AG09319 (cell line): ENCODE measurements at regions not wholly inside any gene's neighbourhood (a gene's known extent, or its start where the extent isn't known, plus 50 kb on each side); places are given as distances from the start of the nearest gene placed in this dataset.

Source experiments
- DNase-seq: peaks from one replicate; pipeline ENCODE4 v3.0.0-alpha.2; 2010; ENCODE audit warnings: low read depth; ENCODE audit errors: extremely low read depth
- CTCF ChIP-seq: IDR thresholded peaks from 2 replicates; pipeline ENCODE4 v1.5.1; 2011; ENCODE audit warnings: low read depth, mild to moderate bottlenecking, inconsistent platforms, low read length, moderate library complexity

- no peak for DNase-seq
- no peak for TF ChIP-seq CTCF
These were observed 162.8 kb downstream of the GLI2 start for GRCh38 chr2:120898496-120898895.

- no peak for TF ChIP-seq CTCF
- DNase-seq, result no peak
These were observed 163.5 kb downstream of the GLI2 start for GRCh38 chr2:120898961-120899750.

- no peak for DNase-seq
- no peak for TF ChIP-seq CTCF
These were observed 164.1 kb downstream of the GLI2 start for GRCh38 chr2:120899771-120900170.

GRCh38 chr2:120901201-120901600, 165.5 kb downstream of the GLI2 start:
- no peak for TF ChIP-seq CTCF
- no peak for DNase-seq

- DNase-seq, result no peak
- TF ChIP-seq CTCF, result no peak
These were observed 166.9 kb downstream of the GLI2 start for GRCh38 chr2:120902592-120902991.

GRCh38 chr2:120904379-120904778, 168.7 kb downstream of the GLI2 start:
- no peak for TF ChIP-seq CTCF
- no peak for DNase-seq

GRCh38 chr2:120904830-120905234, 169.2 kb downstream of the GLI2 start:
- TF ChIP-seq CTCF, result no peak
- DNase-seq, result no peak
